Brain microvascular endothelial cell (primary cell): ENCODE measurements at regions not wholly inside any gene's neighbourhood (a gene's known extent, or its start where the extent isn't known, plus 50 kb on each side); places are given as distances from the start of the nearest gene placed in this dataset.
A peak's percentile ranks its signal among the peaks of the same experiment; 100 is the strongest.

ENCODE experiments used
- DNase-seq: peaks from one replicate; pipeline ENCODE4 v3.0.0-alpha.2; 2020
- H3K27ac ChIP-seq: fragments of 250-450 bp; sonication (Bioruptor Pico); 2 replicates; pipeline ENCODE4 v1.5.1; 2020; ENCODE audit warnings: mild to moderate bottlenecking, moderate library complexity
- H3K27me3 ChIP-seq: fragments of 250-450 bp; sonication (Bioruptor Pico); replicated peaks from 2 replicates; pipeline ENCODE4 v1.5.1; 2020; ENCODE audit warnings: mild to moderate bottlenecking
- H3K36me3 ChIP-seq: fragments of 250-450 bp; sonication (Bioruptor Pico); replicated peaks from 2 replicates; pipeline ENCODE4 v1.5.1; 2020; ENCODE audit warnings: mild to moderate bottlenecking
- H3K4me3 ChIP-seq: 2 replicates; pipeline ENCODE4 v1.5.1; 2011; ENCODE audit warnings: low read depth, mild to moderate bottlenecking, control low read depth, low read length, moderate library complexity
- CTCF ChIP-seq: IDR thresholded peaks from 2 replicates; pipeline ENCODE4 v1.5.1; 2011; ENCODE audit warnings: low read depth, mild to moderate bottlenecking, moderate library complexity, low read length, control low read depth, inconsistent platforms; ENCODE audit errors: missing control alignments
- in situ Hi-C: cut with HindIII; loops from 2 replicates; pipeline ENCODE4 v1.10.0; 2017; ENCODE audit warnings: low sequenced_read_pairs, low pct_ligation_motif_present

DNA sequence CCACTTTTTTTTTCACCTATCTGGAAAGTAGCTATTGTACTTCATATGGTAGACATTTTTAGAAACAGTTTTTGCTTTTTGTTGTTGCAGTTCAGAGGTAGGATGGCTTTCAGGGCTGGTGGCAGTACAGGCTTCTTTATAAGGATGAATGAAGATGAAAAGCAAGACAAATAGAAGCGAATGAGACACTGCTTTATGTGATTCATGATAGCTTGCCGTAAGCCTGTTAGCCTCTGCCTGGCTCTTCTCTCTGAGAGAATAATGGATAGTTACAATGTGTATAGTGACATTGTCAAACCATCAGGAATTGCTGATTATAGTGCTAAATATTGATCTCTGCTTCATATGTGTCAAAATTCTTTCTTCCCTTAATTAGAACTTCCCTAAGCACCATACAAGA, 173.7 kb downstream of the NR4A2 start:
- no peak for TF ChIP-seq CTCF
- Histone ChIP-seq H3K27ac (no peak overlapping the region), H3K4me3 (no peak overlapping the region), H3K36me3 (no peaks in the 10 kb centered on the region), H3K27me3 (no peaks in the 10 kb centered on the region)
- in situ Hi-C loops, result no loop called here
- DNase-seq, result no peak

- no peak overlapping the region for H3K4me3 ChIP-seq
- no peaks in the 10 kb centered on the region for H3K27me3 ChIP-seq
- in situ Hi-C loops, result no loop called here
- DNase-seq, result no peak
- H3K27ac ChIP-seq, result no peak overlapping the region
- no peaks in the 10 kb centered on the region for H3K36me3 ChIP-seq
- TF ChIP-seq CTCF, result no peak
These were observed 174.9 kb downstream of the NR4A2 start for GRCh38 chr2:156157670-156158069.

DNA sequence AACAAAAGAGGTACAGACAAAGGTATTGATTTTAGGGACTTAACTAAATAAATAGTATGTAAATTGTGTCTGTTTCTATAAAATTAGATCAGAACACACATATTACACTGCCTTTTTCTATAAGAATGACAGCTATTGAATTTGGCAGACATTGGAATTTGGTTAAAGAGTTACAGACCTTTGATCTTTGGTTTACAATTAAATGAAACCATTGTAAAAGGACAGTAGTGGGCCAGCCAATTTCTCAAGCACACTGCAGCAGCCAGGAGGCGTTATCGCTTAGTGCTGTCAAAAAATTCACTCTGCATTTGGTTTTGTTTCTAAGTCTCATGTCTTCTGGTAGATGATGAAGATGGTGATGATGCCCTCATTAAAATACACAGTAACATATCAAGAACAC, 175.9 kb downstream of the NR4A2 start:
- no peak overlapping the region for H3K27ac ChIP-seq
- DNase-seq, result no peak
- in situ Hi-C loops, result no loop called here
- TF ChIP-seq CTCF, result peak; percentile 31
- H3K27me3 ChIP-seq, result no peaks in the 10 kb centered on the region
- H3K36me3 ChIP-seq, result no peaks in the 10 kb centered on the region
- H3K4me3 ChIP-seq, result no peak overlapping the region

- no peak overlapping the region for H3K27ac ChIP-seq
- no peak overlapping the region for H3K4me3 ChIP-seq
- no peaks in the 10 kb centered on the region for H3K27me3 ChIP-seq
- in situ Hi-C loops, result no loop called here
- no peaks in the 10 kb centered on the region for H3K36me3 ChIP-seq
- TF ChIP-seq CTCF, result no peak
- no peak for DNase-seq
These were observed 177.2 kb downstream of the NR4A2 start for GRCh38 chr2:156155319-156155718.

- H3K27ac ChIP-seq, result no peak overlapping the region
- H3K36me3 ChIP-seq, result no peaks in the 10 kb centered on the region
- in situ Hi-C loops, result no loop called here
- TF ChIP-seq CTCF, result no peak
- no peak for DNase-seq
- H3K27me3 ChIP-seq, result no peaks in the 10 kb centered on the region
- no peak overlapping the region for H3K4me3 ChIP-seq
These were observed 181.2 kb downstream of the NR4A2 start for GRCh38 chr2:156151351-156151750.

GRCh38 chr2:156147594-156148330, 184.8 kb downstream of the NR4A2 start:
- no peak for TF ChIP-seq CTCF
- no peak for DNase-seq
- in situ Hi-C loops, result no loop called here
- H3K27me3 ChIP-seq, result no peaks in the 10 kb centered on the region
- H3K27ac ChIP-seq, result no peak overlapping the region
- no peaks in the 10 kb centered on the region for H3K36me3 ChIP-seq
- H3K4me3 ChIP-seq, result no peak overlapping the region
